COR-L47 (cell line): ENCODE measurements at regions not wholly inside any gene's neighbourhood (a gene's known extent, or its start where the extent isn't known, plus 50 kb on each side); places are given as distances from the start of the nearest gene placed in this dataset.
A peak's percentile ranks its signal among the peaks of the same experiment; 100 is the strongest.

Source experiments
- DNase-seq: peaks from one replicate; lab custom pipeline; 2025; lab: John Stamatoyannopoulos, UW

GRCh38 chrX:44470816-44471215 is 71.8 kb downstream of the FUNDC1 start:
- peak; percentile 15 for DNase-seq

- no peak for DNase-seq
These were observed 79.8 kb downstream of the FUNDC1 start for GRCh38 chrX:44462850-44463249.

GRCh38 chrX:44459501-44459900 is 83.2 kb downstream of the FUNDC1 start:
- no peak for DNase-seq

GRCh38 chrX:44456685-44457084 is 86.0 kb downstream of the FUNDC1 start:
- no peak for DNase-seq

GRCh38 chrX:44451056-44451455 is 91.6 kb downstream of the FUNDC1 start:
- DNase-seq: no peak

- DNase-seq: no peak
These were observed 95.4 kb downstream of the FUNDC1 start for GRCh38 chrX:44447214-44447613.

- DNase-seq: no peak
These were observed 96.5 kb upstream of the EFHC2 start for GRCh38 chrX:44440006-44440405.

- DNase-seq: no peak
These were observed 95.8 kb upstream of the EFHC2 start for GRCh38 chrX:44439242-44439794.

GRCh38 chrX:44435047-44435446 is 91.6 kb upstream of the EFHC2 start:
- DNase-seq: no peak

- DNase-seq: no peak
These were observed 90.1 kb upstream of the EFHC2 start for GRCh38 chrX:44433556-44433955.

GRCh38 chrX:44432641-44433040 is 89.2 kb upstream of the EFHC2 start:
- DNase-seq: no peak

- no peak for DNase-seq
These were observed 87.7 kb upstream of the EFHC2 start for GRCh38 chrX:44431194-44431593.

- DNase-seq: no peak
These were observed 85.6 kb upstream of the EFHC2 start for GRCh38 chrX:44428989-44429627.

GRCh38 chrX:44422631-44423030 is 79.2 kb upstream of the EFHC2 start:
- no peak for DNase-seq

- no peak for DNase-seq
These were observed 72.3 kb upstream of the EFHC2 start for GRCh38 chrX:44415639-44416386.

- DNase-seq: no peak
These were observed 57.7 kb upstream of the EFHC2 start for GRCh38 chrX:44401151-44401550.

GRCh38 chrX:44400588-44400987 is 57.1 kb upstream of the EFHC2 start:
- no peak for DNase-seq

GRCh38 chrX:44400161-44400560 is 56.7 kb upstream of the EFHC2 start:
- no peak for DNase-seq
